AG09309 (cell line): ENCODE measurements at regions not wholly inside any gene's neighbourhood (a gene's known extent, or its start where the extent isn't known, plus 50 kb on each side); places are given as distances from the start of the nearest gene placed in this dataset.
"Not testable (repeated sequence)": the region's sequence is repeated elsewhere in the genome, so short reads cannot be mapped to it uniquely, and the experiment has no call there.

Source experiments
- DNase-seq: peaks from one replicate; pipeline ENCODE4 v3.0.0-alpha.2; 2010; ENCODE audit warnings: low read depth
- H3K4me3 ChIP-seq: 2 replicates; pipeline ENCODE4 v1.5.1; 2011; ENCODE audit warnings: mild to moderate bottlenecking, low read depth, low read length, moderate library complexity; ENCODE audit not compliant: control insufficient read depth
- CTCF ChIP-seq: IDR thresholded peaks from 2 replicates; pipeline ENCODE4 v1.5.1; 2011; ENCODE audit warnings: mild to moderate bottlenecking, low read depth, low read length, inconsistent platforms; ENCODE audit not compliant: insufficient read depth, control insufficient read depth; ENCODE audit errors: missing control alignments

- no peak for TF ChIP-seq CTCF
- no peak for DNase-seq
- no peak overlapping the region for H3K4me3 ChIP-seq
Measured at GRCh38 chr5:98231089-98231488, 542.4 kb upstream of the RGMB start.

GRCh38 chr5:98237794-98238193 lies 535.7 kb upstream of the RGMB start:
- not testable (repeated sequence) for DNase-seq, H3K4me3 ChIP-seq

- no peak overlapping the region for H3K4me3 ChIP-seq
- no peak for DNase-seq
- no peak for TF ChIP-seq CTCF
Measured at GRCh38 chr5:98243972-98244371, 529.5 kb upstream of the RGMB start.

- DNase-seq, result peak; percentile 85
- TF ChIP-seq CTCF, result no peak
- H3K4me3 ChIP-seq, result no peak overlapping the region
Measured at GRCh38 chr5:98248949-98249348, 524.5 kb upstream of the RGMB start.

- no peak overlapping the region for H3K4me3 ChIP-seq
- no peak for TF ChIP-seq CTCF
- DNase-seq, result no peak
Measured at GRCh38 chr5:98258939-98259338, 514.5 kb upstream of the RGMB start.

- no peak for TF ChIP-seq CTCF
- no peak overlapping the region for H3K4me3 ChIP-seq
- DNase-seq, result no peak
Measured at GRCh38 chr5:98259595-98259994, 513.9 kb upstream of the RGMB start.

- TF ChIP-seq CTCF, result no peak
- DNase-seq, result no peak
- no peak overlapping the region for H3K4me3 ChIP-seq
Measured at GRCh38 chr5:98263084-98263483, 510.4 kb upstream of the RGMB start.
